Neural progenitor cell (in vitro differentiated cells): ENCODE measurements at regions not wholly inside any gene's neighbourhood (a gene's known extent, or its start where the extent isn't known, plus 50 kb on each side); places are given as distances from the start of the nearest gene placed in this dataset.

Experiments used
- DNase-seq: peaks from one replicate; pipeline ENCODE4 v3.0.0-alpha.2; 2016; ENCODE audit warnings: low spot score
- H2AFZ ChIP-seq: fragments of 200-600 bp; sonication (generic); replicated peaks from 2 replicates; pipeline ENCODE4 v1.6.1; 2016; ENCODE audit warnings: antibody characterized with exemption
- H3F3A ChIP-seq: fragments of 200-600 bp; sonication (generic); 2 replicates; pipeline ENCODE4 v1.6.1; 2016; ENCODE audit warnings: antibody characterized with exemption, low read depth
- H3K27ac ChIP-seq: fragments of 200-600 bp; sonication (generic); 2 replicates; pipeline ENCODE4 v1.5.1; 2016; ENCODE audit warnings: mild to moderate bottlenecking
- H3K27me3 ChIP-seq: fragments of 200-600 bp; sonication (generic); 2 replicates; pipeline ENCODE4 v1.6.1; 2016; ENCODE audit warnings: mild to moderate bottlenecking, moderate library complexity
- H3K36me3 ChIP-seq: fragments of 200-600 bp; sonication (generic); 2 replicates; pipeline ENCODE4 v1.5.1; 2016
- H3K4me1 ChIP-seq: fragments of 200-600 bp; sonication (generic); 2 replicates; pipeline ENCODE4 v1.6.1; 2016; ENCODE audit warnings: mixed run types
- H3K4me2 ChIP-seq: fragments of 200-600 bp; sonication (generic); 2 replicates; pipeline ENCODE4 v1.6.1; 2016
- H3K4me3 ChIP-seq: fragments of 200-600 bp; sonication (generic); 2 replicates; pipeline ENCODE4 v1.5.1; 2016
- H3K79me2 ChIP-seq: fragments of 200-600 bp; sonication (generic); 2 replicates; pipeline ENCODE4 v1.6.1; 2016; ENCODE audit warnings: low read depth
- H3K9ac ChIP-seq: fragments of 200-600 bp; sonication (generic); 2 replicates; pipeline ENCODE4 v1.6.1; 2016
- H3K9me3 ChIP-seq: fragments of 200-600 bp; sonication (generic); 2 replicates; pipeline ENCODE4 v1.5.1; 2016; ENCODE audit warnings: low read depth
- H4K20me1 ChIP-seq: fragments of 200-600 bp; sonication (generic); 2 replicates; pipeline ENCODE4 v1.6.1; 2016; ENCODE audit warnings: low read depth
- H3K27ac Mint-ChIP-seq: 3 replicates; pipeline ENCODE4 v1.8.0; 2021; ENCODE audit warnings: mixed read lengths
- H3K27me3 Mint-ChIP-seq: 2 replicates; pipeline ENCODE4 v1.8.0; 2022; ENCODE audit warnings: low read depth, mild to moderate bottlenecking, inconsistent platforms, moderate library complexity, mixed read lengths; ENCODE audit not compliant: insufficient read depth
- H3K36me3 Mint-ChIP-seq: 3 replicates; pipeline ENCODE4 v1.8.0; 2021; ENCODE audit warnings: mixed read lengths
- H3K4me1 Mint-ChIP-seq: 3 replicates; pipeline ENCODE4 v1.8.0; 2021; ENCODE audit warnings: mixed read lengths
- H3K4me3 Mint-ChIP-seq: 3 replicates; pipeline ENCODE4 v1.8.0; 2021; ENCODE audit warnings: mild to moderate bottlenecking, moderate library complexity, mixed read lengths
- H3K9me3 Mint-ChIP-seq: 3 replicates; pipeline ENCODE4 v1.8.0; 2020; ENCODE audit warnings: mixed read lengths
- CTCF ChIP-seq: fragments of 200-600 bp; sonication (generic); IDR thresholded peaks from 2 replicates; pipeline ENCODE4 v1.5.1; 2017; ENCODE audit warnings: antibody characterized with exemption, mild to moderate bottlenecking
- EZH2 ChIP-seq: fragments of 200-600 bp; sonication (generic); IDR thresholded peaks from 2 replicates; pipeline ENCODE4 v1.6.1; 2017; ENCODE audit warnings: antibody characterized with exemption, mild to moderate bottlenecking, moderate library complexity
- EZH2phosphoT487 ChIP-seq: fragments of 200-600 bp; sonication (generic); IDR thresholded peaks from 2 replicates; pipeline ENCODE4 v1.6.1; 2017; ENCODE audit warnings: antibody characterized with exemption

GRCh38 chr5:116386633-116387032, 188.0 kb downstream of the SEMA6A start:
- no peaks in the 10 kb centered on the region for H3K36me3 ChIP-seq
- no peak overlapping the region for H2AFZ ChIP-seq
- H3K4me2 ChIP-seq, result no peak overlapping the region
- peaks cover 6% of the 10 kb centered on the region for H3K27me3 Mint-ChIP-seq
- peaks cover 20% of the 10 kb centered on the region for H3K4me1 ChIP-seq
- no peak overlapping the region for H3K4me3 Mint-ChIP-seq
- no peak overlapping the region for H3K4me3 ChIP-seq
- no peak overlapping the region for H3K9ac ChIP-seq
- H3K9me3 ChIP-seq, result no peaks in the 10 kb centered on the region
- H3F3A ChIP-seq, result peaks cover 5% of the 10 kb centered on the region
- H3K36me3 Mint-ChIP-seq, result no peaks in the 10 kb centered on the region
- H3K79me2 ChIP-seq, result no peaks in the 10 kb centered on the region
- no peaks in the 10 kb centered on the region for H4K20me1 ChIP-seq
- peaks cover 26% of the 10 kb centered on the region for H3K4me1 Mint-ChIP-seq
- TF ChIP-seq CTCF (no peak), EZH2phosphoT487 (no peak), EZH2 (no peak)
- no peak for DNase-seq
- no peaks in the 10 kb centered on the region for H3K27me3 ChIP-seq
- peak overlapping the region; percentile 34 for H3K27ac Mint-ChIP-seq
- no peak overlapping the region for H3K27ac ChIP-seq
- H3K9me3 Mint-ChIP-seq, result peaks cover 3% of the 10 kb centered on the region

GRCh38 chr5:116382874-116383266, 191.8 kb downstream of the SEMA6A start:
- Mint-ChIP-seq H3K27ac (no peak overlapping the region), H3K4me3 (no peak overlapping the region), H3K4me1 (peaks cover 36% of the 10 kb centered on the region), H3K9me3 (peaks cover 3% of the 10 kb centered on the region), H3K27me3 (peaks cover 3% of the 10 kb centered on the region), H3K36me3 (no peaks in the 10 kb centered on the region)
- no peak for DNase-seq
- Histone ChIP-seq H2AFZ (no peak overlapping the region), H4K20me1 (no peaks in the 10 kb centered on the region), H3K27me3 (no peaks in the 10 kb centered on the region), H3K27ac (no peak overlapping the region), H3K79me2 (no peaks in the 10 kb centered on the region), H3F3A (no peaks in the 10 kb centered on the region), H3K4me1 (peaks cover 16% of the 10 kb centered on the region), H3K9me3 (no peaks in the 10 kb centered on the region), H3K4me2 (no peak overlapping the region), H3K4me3 (no peak overlapping the region), H3K9ac (no peak overlapping the region), H3K36me3 (no peaks in the 10 kb centered on the region)
- TF ChIP-seq CTCF, result no peak
- no peak for TF ChIP-seq EZH2phosphoT487
- TF ChIP-seq EZH2, result no peak

- Histone ChIP-seq H3K4me3 (no peak overlapping the region), H3K9ac (no peak overlapping the region), H3K79me2 (no peaks in the 10 kb centered on the region), H3F3A (peaks cover 5% of the 10 kb centered on the region), H3K36me3 (no peaks in the 10 kb centered on the region), H3K9me3 (no peaks in the 10 kb centered on the region), H3K4me1 (peaks cover 22% of the 10 kb centered on the region), H2AFZ (no peak overlapping the region), H3K4me2 (no peak overlapping the region), H3K27me3 (no peaks in the 10 kb centered on the region), H3K27ac (no peak overlapping the region), H4K20me1 (no peaks in the 10 kb centered on the region)
- Mint-ChIP-seq H3K4me3 (no peak overlapping the region), H3K4me1 (peaks cover 41% of the 10 kb centered on the region), H3K9me3 (peaks cover under 1% of the 10 kb centered on the region), H3K27ac (peak overlapping the region; percentile 6), H3K36me3 (no peaks in the 10 kb centered on the region), H3K27me3 (no peaks in the 10 kb centered on the region)
- peak; percentile 22 for DNase-seq
- TF ChIP-seq CTCF (no peak), EZH2 (no peak), EZH2phosphoT487 (no peak)
These were observed 192.4 kb downstream of the SEMA6A start for GRCh38 chr5:116382032-116382873.
